PC-3 (cell line): ENCODE measurements at regions not wholly inside any gene's neighbourhood (a gene's known extent, or its start where the extent isn't known, plus 50 kb on each side); places are given as distances from the start of the nearest gene placed in this dataset.

ENCODE experiments used
- ATAC-seq: fragments of 200-7000 bp; cut with Tn5 transposase; 2 replicates; pipeline ENCODE4 v1.9.1; 2020; ENCODE audit warnings: mild to moderate bottlenecking, moderate library complexity
- BruUV-seq: library from RNA; stranded (reverse); fragments of 400-500 nt; replicated peaks from 2 replicates; lab custom pipeline; 2021; lab: Mats Ljungman, UMichigan
- CTCF ChIA-PET: fragments of 300-600 bp; sonication (Branson Sonifier 250); formaldehyde crosslinking; loops from one replicate; lab custom pipeline; 2022; ENCODE audit warnings: antibody characterized with exemption; lab: Charles Lee
- POLR2A ChIA-PET: fragments of 300-600 bp; sonication (Branson Sonifier 250); formaldehyde crosslinking; loops from one replicate; lab custom pipeline; 2022; ENCODE audit warnings: antibody characterized with exemption; ENCODE audit not compliant: unreplicated experiment; lab: Charles Lee
- DNase-seq: peaks from one replicate; pipeline ENCODE4 v3.0.0-alpha.2; 2015
- H2AFZ ChIP-seq: fragments of 300-600 bp; sonication (generic); 2 replicates; pipeline ENCODE4 v1.6.0; 2016; ENCODE audit warnings: antibody characterized with exemption, low read length
- H3F3A ChIP-seq: fragments of 300-600 bp; sonication (generic); one replicate; pipeline ENCODE4 v1.6.0; 2017; ENCODE audit warnings: antibody characterized with exemption, low read length, control low read depth, mild to moderate bottlenecking; ENCODE audit not compliant: unreplicated experiment
- H3K27ac ChIP-seq: fragments of 300-600 bp; sonication (generic); 2 replicates; pipeline ENCODE4 v1.5.1; 2016; ENCODE audit warnings: mild to moderate bottlenecking, low read length
- H3K27me3 ChIP-seq: fragments of 300-600 bp; sonication (generic); 2 replicates; pipeline ENCODE4 v1.6.1; 2016; ENCODE audit warnings: low read length, mixed read lengths
- H3K36me3 ChIP-seq: fragments of 300-600 bp; sonication (generic); 2 replicates; pipeline ENCODE4 v1.6.1; 2016; ENCODE audit warnings: low read depth, mixed run types, low read length, mixed read lengths
- H3K4me1 ChIP-seq: fragments of 300-600 bp; sonication (generic); 2 replicates; pipeline ENCODE4 v1.5.1; 2016; ENCODE audit warnings: low read length; ENCODE audit not compliant: insufficient read depth
- H3K4me2 ChIP-seq: fragments of 300-600 bp; sonication (generic); 2 replicates; pipeline ENCODE4 v1.6.0; 2016; ENCODE audit warnings: low read length
- H3K4me3 ChIP-seq: fragments of 300-600 bp; sonication (generic); 2 replicates; pipeline ENCODE4 v1.5.1; 2016; ENCODE audit warnings: mild to moderate bottlenecking, low read length, mixed read lengths
- H3K79me2 ChIP-seq: fragments of 300-600 bp; sonication (generic); 2 replicates; pipeline ENCODE4 v1.6.1; 2017; ENCODE audit warnings: low read length, mixed read lengths
- H3K9ac ChIP-seq: fragments of 300-600 bp; sonication (generic); 2 replicates; pipeline ENCODE4 v1.6.0; 2016; ENCODE audit warnings: mild to moderate bottlenecking, low read length
- H3K9me2 ChIP-seq: fragments of 300-600 bp; sonication (generic); replicated peaks from 2 replicates; pipeline ENCODE4 v1.6.1; 2016; ENCODE audit warnings: mixed run types, low read length, mixed read lengths
- H3K9me3 ChIP-seq: fragments of 300-600 bp; sonication (generic); 2 replicates; pipeline ENCODE4 v1.6.1; 2016; ENCODE audit warnings: low read length, mixed read lengths
- H4K20me1 ChIP-seq: fragments of 300-600 bp; sonication (generic); 2 replicates; pipeline ENCODE4 v1.6.1; 2016; ENCODE audit warnings: low read length, mixed read lengths
- CTCF ChIP-seq: fragments of 300-600 bp; sonication (generic); conservative IDR thresholded peaks from 2 replicates; pipeline ENCODE4 v1.5.1; 2017; ENCODE audit warnings: antibody characterized with exemption, low read depth, mild to moderate bottlenecking, low read length
- EZH2 ChIP-seq: fragments of 300-600 bp; sonication (generic); IDR thresholded peaks from one replicate; pipeline ENCODE4 v1.6.1; 2017; ENCODE audit warnings: antibody characterized with exemption, mild to moderate bottlenecking, low read length; ENCODE audit not compliant: unreplicated experiment
- EZH2phosphoT487 ChIP-seq: fragments of 300-600 bp; sonication (generic); IDR thresholded peaks from 2 replicates; pipeline ENCODE4 v1.6.1; 2018; ENCODE audit warnings: mild to moderate bottlenecking, antibody characterized with exemption, low read length, borderline replicate concordance
- intact Hi-C: fragments of 100-400 bp; cut with micrococcal nuclease; formaldehyde crosslinking; loops from 2 replicates; pipeline ENCODE4 v1.9.0; 2023

- intact Hi-C loops = no loop called here
- Histone ChIP-seq H3K4me2 (no peak overlapping the region), H3K9ac (no peak overlapping the region), H3K4me1 (no peaks in the 10 kb centered on the region), H3F3A (no peaks in the 10 kb centered on the region), H3K9me2 (no peaks in the 10 kb centered on the region), H3K79me2 (no peaks in the 10 kb centered on the region), H2AFZ (no peak overlapping the region), H3K27me3 (no peaks in the 10 kb centered on the region), H3K4me3 (no peak overlapping the region), H3K27ac (no peak overlapping the region), H3K9me3 (no peaks in the 10 kb centered on the region), H3K36me3 (no peaks in the 10 kb centered on the region), H4K20me1 (no peaks in the 10 kb centered on the region)
- no TSS peak for BruUV-seq
- no peak for ATAC-seq
- TF ChIP-seq EZH2 = no peak
- TF ChIP-seq EZH2phosphoT487 = no peak
- TF ChIP-seq CTCF = no peak
- CTCF ChIA-PET = no interaction called here
- POLR2A ChIA-PET = no interaction called here
- DNase-seq = no peak
These were observed 887.5 kb downstream of the DIPK2A start for GRCh38 chr3:144859161-144859560.

- no peak for TF ChIP-seq EZH2phosphoT487
- TF ChIP-seq CTCF = no peak
- TF ChIP-seq EZH2 = no peak
- Histone ChIP-seq H3K9me3 (no peaks in the 10 kb centered on the region), H4K20me1 (no peaks in the 10 kb centered on the region), H3K4me3 (no peak overlapping the region), H3K27ac (no peak overlapping the region), H3K4me1 (no peaks in the 10 kb centered on the region), H3K79me2 (no peaks in the 10 kb centered on the region), H3K9ac (no peak overlapping the region), H3K9me2 (no peaks in the 10 kb centered on the region), H3K4me2 (no peak overlapping the region), H3K27me3 (no peaks in the 10 kb centered on the region), H3K36me3 (no peaks in the 10 kb centered on the region), H2AFZ (no peak overlapping the region), H3F3A (no peaks in the 10 kb centered on the region)
- BruUV-seq = no TSS peak
- ChIA-PET CTCF (no interaction called here), POLR2A (no interaction called here)
- no peak for ATAC-seq
- intact Hi-C loops = no loop called here
- no peak for DNase-seq
These were observed 893.0 kb downstream of the DIPK2A start for GRCh38 chr3:144864646-144865045.

GRCh38 chr3:144865948-144866347 is 894.3 kb downstream of the DIPK2A start:
- Histone ChIP-seq H3F3A (no peaks in the 10 kb centered on the region), H3K9ac (no peak overlapping the region), H3K36me3 (no peaks in the 10 kb centered on the region), H4K20me1 (no peaks in the 10 kb centered on the region), H3K4me2 (no peak overlapping the region), H3K27me3 (no peaks in the 10 kb centered on the region), H3K9me2 (no peaks in the 10 kb centered on the region), H3K27ac (no peak overlapping the region), H2AFZ (no peak overlapping the region), H3K4me1 (no peaks in the 10 kb centered on the region), H3K9me3 (no peaks in the 10 kb centered on the region), H3K4me3 (no peak overlapping the region), H3K79me2 (no peaks in the 10 kb centered on the region)
- no peak for TF ChIP-seq EZH2
- TF ChIP-seq CTCF = no peak
- TF ChIP-seq EZH2phosphoT487 = no peak
- ATAC-seq = no peak
- ChIA-PET POLR2A (no interaction called here), CTCF (no interaction called here)
- DNase-seq = no peak
- intact Hi-C loops = no loop called here
- BruUV-seq = no TSS peak
